HG03095 (cell line): ENCODE measurements at regions not wholly inside any gene's neighbourhood (a gene's known extent, or its start where the extent isn't known, plus 50 kb on each side); places are given as distances from the start of the nearest gene placed in this dataset.
"Not testable (repeated sequence)": the region's sequence is repeated elsewhere in the genome, so short reads cannot be mapped to it uniquely, and the experiment has no call there.

Source experiments
- ATAC-seq: cut with Tn5 transposase; IDR thresholded peaks from one replicate; pipeline ENCODE4 v1.9.1; 2021; ENCODE audit warnings: moderate library complexity; ENCODE audit not compliant: unreplicated experiment

DNA sequence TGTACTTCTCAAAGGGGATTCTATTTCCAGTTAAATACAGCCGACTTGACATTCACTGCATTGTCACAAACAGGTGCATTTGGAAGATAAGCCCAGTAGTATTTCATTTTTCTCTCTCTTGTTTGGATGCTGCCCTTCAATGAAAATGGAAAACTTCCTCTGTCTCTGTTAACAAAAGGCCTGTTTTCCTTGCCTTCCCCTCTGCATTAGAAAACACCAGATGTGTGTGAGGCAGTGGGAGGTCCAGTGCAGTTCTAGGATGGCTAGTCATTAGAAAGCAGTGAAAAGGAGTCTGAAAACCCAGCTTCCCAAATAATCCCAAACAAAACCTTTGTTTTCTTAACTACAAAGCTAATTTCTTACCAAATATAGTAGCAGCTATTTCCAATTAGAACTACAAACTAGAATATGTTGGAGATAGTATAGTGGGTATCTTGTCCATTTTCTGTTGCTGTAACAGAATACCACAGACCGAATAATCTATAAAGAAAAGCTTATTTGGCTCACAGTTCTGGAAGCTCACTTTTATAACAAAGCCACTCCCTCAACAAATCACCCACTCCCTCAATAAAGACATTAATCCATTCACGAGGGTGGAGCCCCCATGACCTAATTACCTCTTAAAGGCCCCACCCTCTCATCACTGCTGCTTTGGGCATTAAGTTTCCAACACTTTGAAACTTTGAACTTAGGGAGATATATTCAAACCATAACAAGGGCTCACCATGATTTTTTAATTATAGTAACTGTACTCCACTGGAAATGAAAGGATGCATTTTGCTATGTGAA is 452.1 kb upstream of the RPS6KA3 start:
- ATAC-seq, result no peak

DNA sequence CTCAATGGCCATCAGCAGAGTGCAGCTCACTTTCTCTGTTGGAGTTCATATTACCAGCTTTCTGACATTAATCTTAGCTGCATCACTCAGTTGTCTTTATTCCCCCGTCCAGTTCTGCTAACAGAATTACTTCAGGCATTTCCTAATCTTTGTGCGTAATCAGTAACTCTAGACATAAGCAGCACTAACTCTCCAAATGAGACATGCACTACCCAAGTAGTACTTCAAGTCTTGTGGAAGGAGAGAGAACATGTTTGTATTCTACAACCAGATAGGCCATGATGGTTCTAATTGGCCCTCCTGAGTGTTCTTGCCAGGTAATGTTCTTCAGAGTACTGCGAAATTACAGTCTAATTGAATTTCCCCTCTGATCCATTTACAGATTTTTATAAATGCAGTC is 448.5 kb upstream of the RPS6KA3 start:
- no peak for ATAC-seq

DNA sequence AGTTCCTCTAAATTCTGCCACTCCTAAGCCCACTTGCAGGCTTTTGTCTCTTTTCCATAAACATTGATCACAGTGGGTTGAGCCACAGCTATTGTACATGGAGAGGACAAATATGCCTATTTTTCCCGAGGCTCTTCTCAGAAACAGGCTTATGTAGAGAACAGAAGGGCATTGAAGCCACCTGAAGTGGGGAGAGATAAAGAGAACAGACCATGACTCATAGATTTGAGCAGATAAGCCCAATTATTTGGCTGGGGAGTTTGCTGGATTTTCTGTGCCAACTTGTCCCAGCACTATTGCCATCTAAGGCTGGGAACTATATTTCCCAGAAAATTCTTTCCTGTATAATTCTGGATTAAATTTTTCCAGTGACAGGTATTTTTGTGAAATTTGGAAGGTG is 446.1 kb upstream of the RPS6KA3 start:
- ATAC-seq, result no peak

DNA sequence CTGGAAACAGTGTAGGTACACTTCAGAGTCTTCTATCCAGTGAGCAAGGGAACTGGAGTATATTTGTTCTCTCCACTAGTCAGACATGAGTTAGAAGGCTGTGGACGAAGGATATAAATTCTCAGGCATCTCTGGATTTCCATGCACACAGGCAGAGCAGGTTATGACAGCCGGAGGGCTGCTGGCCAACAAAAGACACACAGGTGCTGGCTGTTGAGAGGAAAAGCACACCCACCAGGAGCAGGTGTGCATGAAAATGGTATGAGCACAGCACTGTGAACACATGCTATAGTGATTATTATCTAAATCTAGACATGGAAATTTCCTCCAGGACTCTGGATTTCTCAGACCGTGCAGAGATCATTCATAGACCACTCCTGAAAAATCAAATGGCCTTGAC is 444.7 kb upstream of the RPS6KA3 start:
- no peak for ATAC-seq

DNA sequence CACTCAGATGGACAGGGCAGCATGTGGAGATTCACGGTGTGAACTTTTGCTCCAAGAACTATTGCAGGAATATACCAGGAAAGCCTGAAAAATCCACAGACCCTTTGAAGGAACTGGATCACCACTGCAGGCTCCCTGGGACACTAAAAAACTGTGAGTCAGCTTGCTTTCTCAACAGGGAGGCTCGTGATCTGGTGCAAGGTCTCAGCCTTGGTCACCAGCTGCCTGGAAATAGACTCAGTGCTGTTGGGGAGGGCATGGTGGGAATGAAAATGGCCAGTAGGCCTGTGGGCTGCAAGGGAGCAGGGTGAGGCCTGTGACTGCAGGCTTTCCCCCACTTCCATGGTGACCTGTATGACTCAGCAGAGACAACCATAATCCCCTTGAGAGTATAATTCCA is 426.4 kb upstream of the RPS6KA3 start:
- no peak for ATAC-seq

DNA sequence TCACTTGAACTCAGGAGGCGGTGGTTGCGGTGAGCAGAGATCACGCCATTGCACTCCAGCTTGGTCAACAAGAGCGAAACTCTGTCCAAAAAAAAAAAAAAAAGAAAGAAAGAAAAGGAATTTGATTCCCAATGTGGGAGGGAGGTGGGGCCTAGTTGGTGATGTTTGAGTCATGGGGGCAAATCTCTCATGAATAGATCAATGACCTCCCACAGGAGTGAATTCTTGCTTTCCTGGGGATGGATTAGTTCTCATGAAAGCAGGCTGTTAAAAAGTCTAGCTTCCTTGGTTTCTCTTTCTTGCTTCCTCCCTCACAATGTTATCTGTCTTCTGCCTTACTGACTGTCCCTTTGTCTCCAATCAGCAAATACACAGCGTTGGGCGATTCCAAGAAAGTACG is 419.5 kb upstream of the RPS6KA3 start:
- ATAC-seq, result no peak

DNA sequence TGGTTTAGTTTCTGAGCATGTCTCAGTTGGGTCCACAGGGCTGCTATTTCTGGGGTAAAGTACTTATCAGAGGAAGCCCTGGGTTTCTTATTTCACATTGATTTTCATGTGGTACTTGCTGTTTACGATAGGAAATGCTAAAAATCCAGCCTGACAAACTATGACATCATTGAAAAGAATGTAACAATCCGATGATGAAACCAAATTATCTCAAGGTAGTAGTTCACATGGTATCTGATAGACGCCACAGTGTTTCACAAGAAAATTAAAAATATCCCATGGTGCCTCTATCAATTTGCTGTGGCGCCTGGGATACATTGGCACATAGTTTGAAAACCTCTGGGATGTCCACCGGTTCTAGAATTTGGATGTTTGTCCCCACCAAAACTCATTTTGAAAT is 418.9 kb upstream of the RPS6KA3 start:
- ATAC-seq, result no peak

DNA sequence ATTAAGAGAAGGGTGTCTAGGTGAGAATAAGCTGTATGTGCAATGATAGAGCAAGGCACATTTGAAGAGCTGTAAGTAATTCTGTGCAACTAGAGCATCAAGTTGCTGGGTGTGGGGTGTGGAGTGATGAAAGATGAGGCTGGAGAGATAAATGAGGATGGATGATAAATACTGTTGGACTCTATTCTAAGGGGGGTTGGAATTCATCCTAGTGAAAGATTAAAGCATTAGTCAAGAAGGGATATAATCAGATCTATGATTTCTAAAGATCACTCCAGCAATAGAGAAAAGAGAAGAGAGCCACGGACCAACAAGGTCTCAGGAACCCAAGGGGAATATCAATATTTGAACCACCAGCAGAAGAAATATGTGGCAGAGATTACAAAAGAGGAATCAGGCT is 415.0 kb upstream of the RPS6KA3 start:
- ATAC-seq, result no peak

DNA sequence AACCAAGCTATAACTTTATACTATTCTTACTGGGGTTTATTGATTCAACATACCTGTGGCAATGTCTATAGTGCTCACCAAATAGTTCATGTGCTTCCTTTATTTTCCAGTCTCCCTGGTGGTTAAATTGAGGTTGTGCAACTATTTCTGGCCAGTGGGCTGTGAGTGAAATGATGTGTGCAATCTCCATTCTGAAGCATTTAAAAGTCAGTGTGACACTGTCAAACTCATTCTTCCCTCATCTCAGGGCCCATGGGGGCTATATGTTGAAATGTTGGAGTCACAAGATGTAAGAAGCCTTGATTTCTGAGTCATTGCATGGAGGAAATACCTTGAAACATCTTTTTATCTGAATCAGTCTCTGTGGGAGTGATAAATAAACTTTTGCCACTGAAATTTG is 414.3 kb upstream of the RPS6KA3 start:
- ATAC-seq, result no peak

DNA sequence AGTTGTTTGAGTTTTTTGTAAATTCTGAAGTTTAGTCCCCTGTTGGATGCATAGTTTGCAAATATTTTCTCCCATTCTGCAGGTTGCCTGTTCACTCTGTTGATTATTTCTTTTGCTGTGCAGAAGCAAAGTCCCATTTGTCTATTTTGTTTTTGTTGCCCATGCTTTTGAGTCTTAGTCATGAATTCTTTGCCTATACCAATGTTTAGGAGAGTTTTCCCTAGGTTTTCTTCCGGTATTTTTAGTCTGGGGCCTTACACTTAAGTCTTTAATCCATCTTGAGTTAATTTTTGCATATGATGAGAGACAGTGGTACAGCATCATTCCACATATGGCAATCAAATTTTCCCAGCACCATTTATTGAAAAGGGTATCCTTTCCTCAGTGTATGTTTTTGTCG is 405.8 kb upstream of the RPS6KA3 start:
- no peak for ATAC-seq

DNA sequence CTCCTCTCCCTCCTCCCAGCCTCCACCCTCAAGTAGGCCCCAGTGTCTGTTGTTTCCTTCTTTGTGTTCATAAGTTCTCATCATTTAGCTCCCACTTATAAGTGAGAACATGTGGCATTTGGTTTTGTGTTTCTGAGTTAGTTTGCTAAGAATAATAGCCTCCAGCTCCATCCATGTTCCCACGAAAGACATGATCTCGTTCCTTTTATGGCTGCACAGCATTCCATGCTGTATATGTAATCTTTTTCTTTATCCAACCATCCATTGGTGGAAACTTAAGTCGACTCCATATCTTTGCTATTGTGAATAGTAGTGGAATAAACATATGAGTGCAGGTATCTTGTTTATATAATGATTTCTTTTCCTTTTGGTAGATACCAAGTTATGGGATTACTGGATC is 405.0 kb upstream of the RPS6KA3 start:
- ATAC-seq, result not testable (repeated sequence)

DNA sequence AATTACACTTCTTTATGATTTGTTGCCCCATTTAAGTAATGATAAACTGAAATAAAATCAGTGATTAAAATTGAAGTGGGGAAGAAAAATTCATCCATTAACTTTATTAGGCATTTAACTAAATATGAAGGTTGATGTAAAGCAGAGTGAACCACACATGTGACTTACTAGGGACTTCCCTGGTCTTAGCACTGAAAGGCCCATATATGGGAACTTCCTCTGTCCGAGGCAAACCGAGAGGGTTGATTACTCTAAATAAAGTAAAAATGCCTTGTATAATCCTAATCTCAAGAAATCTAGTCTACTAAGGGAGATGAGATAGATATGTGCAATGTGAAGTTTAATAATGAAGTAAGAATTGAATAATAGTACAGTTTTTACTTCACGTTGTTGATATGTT is 403.9 kb upstream of the RPS6KA3 start:
- ATAC-seq, result no peak

DNA sequence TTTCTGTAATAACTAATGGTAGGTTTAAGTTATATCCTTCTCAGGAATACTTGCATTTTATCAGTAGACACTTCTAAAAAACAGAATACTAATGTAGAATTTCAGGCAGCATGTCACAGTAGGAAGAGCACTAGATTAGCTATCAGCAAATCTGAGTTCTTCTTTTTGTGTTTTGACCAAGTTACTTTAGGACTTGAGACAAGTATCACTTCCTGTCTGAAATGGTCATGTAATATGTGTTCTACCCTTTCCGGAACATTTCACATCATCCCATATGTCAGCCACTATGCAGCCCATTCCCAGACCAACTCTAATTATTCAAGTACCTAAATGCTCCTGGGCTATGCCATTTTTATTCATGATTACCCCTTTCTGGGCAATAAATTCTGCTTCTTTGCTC is 401.8 kb upstream of the RPS6KA3 start:
- ATAC-seq, result no peak

DNA sequence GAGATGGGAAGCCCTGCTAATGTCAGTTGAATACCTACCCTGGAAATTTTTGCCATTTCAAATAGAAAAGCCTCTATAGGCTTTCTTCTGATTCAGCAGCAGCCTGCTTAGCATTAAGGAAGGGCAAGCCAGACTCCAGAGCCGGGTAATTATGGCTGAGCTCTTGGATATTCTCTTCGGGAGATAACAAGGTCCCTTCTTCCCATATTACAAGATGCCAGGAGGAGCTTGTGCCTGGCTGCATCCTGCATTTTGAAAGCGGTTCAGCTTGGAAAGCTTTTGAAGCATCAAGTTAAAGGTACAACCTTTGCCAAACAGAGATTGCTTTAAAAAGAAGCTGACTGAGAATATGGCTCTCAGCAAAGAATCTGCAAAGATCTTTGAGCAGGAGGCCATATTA is 399.6 kb upstream of the RPS6KA3 start:
- ATAC-seq, result no peak

DNA sequence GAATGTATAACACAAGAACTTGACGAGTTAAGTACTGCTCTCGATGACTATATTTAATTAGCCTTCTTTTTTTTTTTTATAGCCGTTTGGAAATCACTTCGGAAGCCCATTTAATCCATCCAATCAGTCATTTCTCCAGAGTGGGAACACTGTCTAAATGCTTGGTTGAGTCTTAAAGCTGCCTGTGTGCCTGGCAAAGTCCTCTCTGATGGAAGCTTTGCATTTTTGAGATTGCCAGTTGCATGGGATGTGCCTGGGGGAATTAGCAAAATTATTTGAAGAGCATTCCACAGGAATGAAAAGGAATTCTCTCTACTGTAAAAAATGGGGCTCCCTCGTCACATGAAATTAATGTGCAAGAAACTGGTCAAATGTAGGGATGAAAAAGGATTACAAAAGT is 398.8 kb upstream of the RPS6KA3 start:
- ATAC-seq, result no peak

DNA sequence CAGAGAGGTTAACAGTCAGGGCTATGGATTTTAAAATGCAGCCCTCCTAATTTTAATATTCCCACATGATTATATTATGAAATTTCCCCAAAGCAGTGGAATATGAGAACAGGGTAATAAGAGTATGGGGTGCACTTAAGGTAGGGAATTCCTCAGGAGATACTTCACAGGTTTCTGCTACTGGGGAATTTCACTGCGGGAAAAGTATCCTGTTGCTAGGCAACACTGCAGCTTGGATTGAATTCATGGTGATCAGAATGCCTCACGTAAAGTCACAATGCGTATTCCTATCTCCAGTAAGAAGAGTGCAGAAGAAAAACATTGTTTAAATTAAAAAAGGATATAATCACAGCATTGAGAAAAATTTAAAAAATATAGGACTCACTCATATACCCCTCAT is 398.1 kb upstream of the RPS6KA3 start:
- no peak for ATAC-seq

DNA sequence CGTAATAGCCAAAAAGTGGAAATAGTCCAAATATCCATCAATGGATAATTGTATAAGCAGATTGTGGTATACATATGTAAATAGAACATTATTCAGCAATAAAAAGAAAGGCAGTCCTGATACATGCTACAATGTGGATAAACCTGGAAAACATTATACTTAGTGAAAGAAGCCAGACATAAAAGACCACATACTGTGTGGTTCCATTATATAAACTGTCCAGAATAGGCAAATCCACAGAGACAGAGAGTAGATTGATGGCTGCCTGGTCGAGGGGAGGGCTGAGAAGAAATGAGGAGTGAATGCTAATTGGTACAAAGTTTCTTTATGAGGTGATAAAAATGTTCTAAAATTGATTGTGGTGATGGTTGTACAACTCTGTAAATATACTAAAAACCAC is 397.4 kb upstream of the RPS6KA3 start:
- ATAC-seq, result no peak

DNA sequence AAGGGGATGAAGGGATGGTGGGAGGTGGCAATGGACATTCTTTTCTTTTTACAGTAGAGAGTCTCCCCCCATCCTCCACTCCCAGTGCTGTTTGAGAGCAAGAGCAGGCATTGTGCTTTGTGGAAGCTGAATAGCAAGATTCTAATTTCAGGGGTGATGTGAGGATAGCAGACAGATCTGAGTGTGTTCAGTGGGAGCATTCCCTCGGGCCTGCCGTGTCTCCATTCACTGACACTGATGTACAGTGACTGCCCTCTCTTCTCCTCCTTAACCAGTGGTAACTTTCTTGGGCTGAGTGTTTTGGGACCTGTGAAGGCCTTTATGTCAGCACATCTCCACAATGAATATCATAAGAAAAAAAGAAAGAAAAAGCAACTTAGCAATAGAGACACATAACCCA is 396.6 kb upstream of the RPS6KA3 start:
- no peak for ATAC-seq

DNA sequence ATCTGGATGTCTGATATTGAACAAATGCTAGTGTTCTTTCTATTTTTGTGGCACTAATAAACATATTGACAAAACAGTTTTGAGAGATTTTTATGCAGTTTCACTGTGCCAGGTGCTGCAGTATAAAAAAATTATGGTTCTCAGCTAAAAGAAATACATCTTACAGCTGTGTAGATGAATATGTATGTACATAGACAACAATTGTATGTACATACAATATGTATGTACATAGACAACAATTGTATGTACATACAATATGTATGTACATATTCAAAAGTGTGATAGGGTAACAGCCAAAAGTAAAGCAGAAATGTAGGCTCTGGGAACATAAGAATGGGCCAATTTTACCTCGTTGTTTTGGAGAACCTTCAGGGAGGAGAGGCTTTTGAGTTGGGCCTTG is 390.0 kb upstream of the RPS6KA3 start:
- ATAC-seq, result no peak

DNA sequence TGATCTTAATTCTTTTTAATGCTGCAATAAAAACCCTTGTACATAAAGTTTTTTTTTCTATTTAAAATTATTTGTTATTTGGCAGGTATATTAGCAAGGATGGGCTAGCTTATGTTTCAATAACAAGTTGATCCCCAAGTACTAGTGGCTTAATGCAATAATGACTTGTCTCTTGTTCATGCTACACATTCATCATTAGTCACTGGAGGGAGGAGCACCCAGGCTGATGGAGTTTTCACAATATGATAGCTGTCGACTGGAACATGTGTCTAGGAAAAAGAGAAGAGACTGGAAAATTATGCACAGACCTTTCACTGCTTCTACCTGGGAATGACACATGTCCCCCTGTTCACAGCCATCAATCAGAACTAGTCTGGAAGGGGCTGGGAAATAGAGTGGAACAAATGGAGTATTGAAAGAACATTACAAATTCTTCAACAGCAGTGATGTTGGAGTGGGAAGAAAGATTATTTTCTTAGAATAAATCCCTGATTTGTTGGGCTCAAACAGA is 387.9 kb upstream of the RPS6KA3 start:
- no peak for ATAC-seq

DNA sequence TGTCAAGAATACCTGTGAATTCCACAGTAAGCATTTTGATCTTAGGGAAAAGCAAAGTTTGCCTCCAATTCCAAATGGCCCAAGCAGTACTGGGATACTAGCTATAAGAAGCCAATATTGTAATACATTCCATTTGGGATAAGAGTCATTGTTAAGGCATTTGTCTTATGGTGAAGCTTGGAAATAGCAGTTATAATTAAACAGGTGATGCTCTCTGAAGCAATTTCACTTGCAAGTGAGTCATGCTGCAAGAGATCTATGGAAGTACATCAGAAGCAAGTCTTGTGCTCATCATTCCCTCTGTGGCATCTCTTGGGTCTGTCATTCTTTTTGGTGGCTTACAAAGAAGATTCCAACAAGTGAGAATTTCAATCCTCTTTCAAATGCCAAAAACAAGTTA is 386.4 kb upstream of the RPS6KA3 start:
- no peak for ATAC-seq

DNA sequence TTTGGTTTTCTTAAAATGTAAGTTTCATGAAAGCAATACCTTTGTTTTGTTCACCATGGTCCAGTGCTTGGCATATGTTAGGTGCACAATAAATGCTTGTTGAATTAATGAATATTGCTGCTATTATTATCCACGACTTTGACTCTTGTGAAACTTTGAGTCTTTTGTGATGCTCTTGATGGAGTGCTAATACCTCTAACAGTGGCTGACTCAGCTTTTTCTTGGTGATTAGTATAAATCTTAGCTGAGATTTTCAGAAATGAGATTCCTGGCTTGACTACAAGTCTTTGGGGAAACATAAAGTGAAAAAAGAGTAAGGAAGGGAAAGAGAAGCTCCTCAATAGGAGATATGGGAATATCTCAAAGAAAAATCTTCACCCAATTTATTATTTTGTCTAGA is 375.2 kb upstream of the RPS6KA3 start:
- no peak for ATAC-seq

DNA sequence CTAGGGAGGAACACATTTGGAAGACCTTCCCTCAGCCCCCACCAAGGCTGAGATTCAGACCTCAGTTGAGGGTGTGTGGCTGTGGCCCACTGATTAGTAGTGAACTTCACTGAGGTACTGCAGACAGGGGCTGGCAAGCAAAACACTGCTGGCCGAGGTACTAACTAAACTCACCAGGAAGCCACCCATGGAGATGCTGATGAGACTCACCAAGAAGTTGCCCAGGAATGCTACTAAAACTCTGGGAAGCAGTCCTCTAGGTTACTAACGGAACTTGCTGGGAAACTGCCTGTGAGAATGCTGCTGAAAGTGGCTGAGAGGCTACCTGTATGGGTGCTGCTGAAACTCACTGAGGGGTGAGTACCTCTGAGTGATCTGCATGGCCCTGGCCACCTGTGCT is 372.4 kb upstream of the RPS6KA3 start:
- ATAC-seq, result no peak
